GM23338 (cell line): ENCODE measurements at regions not wholly inside any gene's neighbourhood (a gene's known extent, or its start where the extent isn't known, plus 50 kb on each side); places are given as distances from the start of the nearest gene placed in this dataset.
A peak's percentile ranks its signal among the peaks of the same experiment; 100 is the strongest.
"Not testable (repeated sequence)": the region's sequence is repeated elsewhere in the genome, so short reads cannot be mapped to it uniquely, and the experiment has no call there.

Source experiments
- ATAC-seq: fragments of 200-7000 bp; cut with Tn5 transposase; 3 replicates; pipeline ENCODE4 v1.9.1; 2020
- DNase-seq: peaks from one replicate; pipeline ENCODE4 v3.0.0-alpha.2; 2015; ENCODE audit warnings: low spot score
- H2AFZ ChIP-seq: fragments of 200-600 bp; sonication (generic); 2 replicates; pipeline ENCODE4 v1.8.0; 2016; ENCODE audit warnings: antibody characterized with exemption, mild to moderate bottlenecking, moderate library complexity
- H3F3A ChIP-seq: fragments of 200-600 bp; sonication (generic); replicated peaks from 2 replicates; pipeline ENCODE4 v1.8.0; 2017; ENCODE audit warnings: antibody characterized with exemption, mixed run types, low read depth
- H3K27ac ChIP-seq: fragments of 200-600 bp; sonication (generic); 2 replicates; pipeline ENCODE4 v1.6.1; 2016; ENCODE audit warnings: low read depth
- H3K27me3 ChIP-seq: fragments of 200-600 bp; sonication (generic); 2 replicates; pipeline ENCODE4 v1.8.0; 2016; ENCODE audit warnings: mild to moderate bottlenecking, mixed run types, moderate library complexity; ENCODE audit not compliant: insufficient read depth
- H3K36me3 ChIP-seq: fragments of 200-600 bp; sonication (generic); 2 replicates; pipeline ENCODE4 v1.8.0; 2016; ENCODE audit warnings: mild to moderate bottlenecking; ENCODE audit not compliant: insufficient read depth
- H3K4me1 ChIP-seq: fragments of 200-600 bp; sonication (generic); 2 replicates; pipeline ENCODE4 v1.8.0; 2016; ENCODE audit warnings: mild to moderate bottlenecking, moderate library complexity; ENCODE audit not compliant: insufficient read depth
- H3K4me2 ChIP-seq: fragments of 200-600 bp; sonication (generic); 2 replicates; pipeline ENCODE4 v1.7.1; 2017; ENCODE audit warnings: mixed run types
- H3K4me3 ChIP-seq: fragments of 200-600 bp; sonication (generic); 2 replicates; pipeline ENCODE4 v1.6.1; 2016; ENCODE audit warnings: mixed run types
- H3K79me2 ChIP-seq: fragments of 200-600 bp; sonication (generic); replicated peaks from 2 replicates; pipeline ENCODE4 v1.8.0; 2017; ENCODE audit warnings: mild to moderate bottlenecking; ENCODE audit not compliant: insufficient read depth
- H3K9me2 ChIP-seq: fragments of 200-600 bp; sonication (generic); 2 replicates; pipeline ENCODE4 v1.8.0; 2017; ENCODE audit not compliant: insufficient read depth
- H4K20me1 ChIP-seq: fragments of 200-600 bp; sonication (generic); replicated peaks from 2 replicates; pipeline ENCODE4 v1.8.0; 2017; ENCODE audit warnings: mild to moderate bottlenecking; ENCODE audit not compliant: insufficient read depth
- H3K27ac Mint-ChIP-seq: 2 replicates; pipeline ENCODE4 v1.8.0; 2020; ENCODE audit warnings: inconsistent platforms, mild to moderate bottlenecking, moderate library complexity, mixed read lengths
- H3K27me3 Mint-ChIP-seq: 3 replicates; pipeline ENCODE4 v1.8.0; 2022; ENCODE audit warnings: low read depth, mild to moderate bottlenecking, moderate library complexity, mixed read lengths, inconsistent platforms; ENCODE audit not compliant: insufficient read depth, poor library complexity
- H3K36me3 Mint-ChIP-seq: 3 replicates; pipeline ENCODE4 v1.8.0; 2021; ENCODE audit warnings: low read depth, mild to moderate bottlenecking, inconsistent platforms, moderate library complexity, mixed read lengths
- H3K4me1 Mint-ChIP-seq: 3 replicates; pipeline ENCODE4 v1.8.0; 2020; ENCODE audit warnings: mild to moderate bottlenecking, inconsistent platforms, mixed read lengths
- H3K4me3 Mint-ChIP-seq: 3 replicates; pipeline ENCODE4 v1.8.0; 2021; ENCODE audit warnings: moderate library complexity, mild to moderate bottlenecking, inconsistent platforms, mixed read lengths
- H3K9me3 Mint-ChIP-seq: 3 replicates; pipeline ENCODE4 v1.8.0; 2020; ENCODE audit warnings: moderate library complexity, mild to moderate bottlenecking, inconsistent platforms, mixed read lengths
- CREB1 ChIP-seq: fragments of 250-450 bp; sonication (Bioruptor Pico); IDR thresholded peaks from 2 replicates; pipeline ENCODE4 v1.5.0; 2020; ENCODE audit warnings: low read depth, mild to moderate bottlenecking, moderate library complexity
- EZH2phosphoT487 ChIP-seq: fragments of 200-600 bp; sonication (generic); IDR thresholded peaks from one replicate; pipeline ENCODE4 v1.8.1; 2018; ENCODE audit warnings: antibody characterized with exemption; ENCODE audit not compliant: unreplicated experiment
- ZNF331 ChIP-seq: fragments of 250-450 bp; sonication (Bioruptor Pico); IDR thresholded peaks from 2 replicates; pipeline ENCODE4 v1.5.0; 2020; ENCODE audit warnings: low read depth, mild to moderate bottlenecking, moderate library complexity
- TF ChIP-seq, protein P1 (sequence below): fragments of 250-450 bp; sonication (Bioruptor Pico); IDR thresholded peaks from 2 replicates; pipeline ENCODE4 v1.5.0; 2020; ENCODE audit warnings: mild to moderate bottlenecking, moderate library complexity
- TF ChIP-seq, protein P2 (sequence below), 2 experiments: fragments of 200-600 bp in 1 of 2; sonication (generic) in 1 of 2; conservative IDR thresholded peaks; 2 replicates each; pipeline versions ENCODE4 v1.5.1 to v1.6.1; 2016 to 2017; ENCODE audit warnings: antibody characterized with exemption in 2 of 2, low read depth in 2 of 2, mild to moderate bottlenecking in 2 of 2, moderate library complexity in 1 of 2

DNA sequence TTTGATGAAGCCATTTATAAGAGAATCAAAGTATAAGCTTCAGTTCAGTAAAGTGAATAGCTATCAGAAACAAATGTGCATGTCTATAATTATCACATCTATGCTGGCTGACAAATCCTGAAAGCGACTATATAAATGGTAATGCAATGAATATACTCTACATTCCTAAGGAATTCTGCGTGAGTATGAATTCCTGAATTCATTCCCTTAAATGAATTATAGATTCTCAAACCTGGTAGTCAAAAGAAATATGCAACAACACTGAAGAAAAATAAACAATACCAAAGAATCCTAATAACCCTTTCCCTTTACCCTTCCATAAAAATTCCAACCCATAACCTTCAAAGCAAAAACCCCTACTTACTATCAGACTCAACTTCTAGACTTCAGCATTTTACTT is 416.6 kb upstream of the PMFBP1 start (continued):
- TF ChIP-seq, protein P1, sequence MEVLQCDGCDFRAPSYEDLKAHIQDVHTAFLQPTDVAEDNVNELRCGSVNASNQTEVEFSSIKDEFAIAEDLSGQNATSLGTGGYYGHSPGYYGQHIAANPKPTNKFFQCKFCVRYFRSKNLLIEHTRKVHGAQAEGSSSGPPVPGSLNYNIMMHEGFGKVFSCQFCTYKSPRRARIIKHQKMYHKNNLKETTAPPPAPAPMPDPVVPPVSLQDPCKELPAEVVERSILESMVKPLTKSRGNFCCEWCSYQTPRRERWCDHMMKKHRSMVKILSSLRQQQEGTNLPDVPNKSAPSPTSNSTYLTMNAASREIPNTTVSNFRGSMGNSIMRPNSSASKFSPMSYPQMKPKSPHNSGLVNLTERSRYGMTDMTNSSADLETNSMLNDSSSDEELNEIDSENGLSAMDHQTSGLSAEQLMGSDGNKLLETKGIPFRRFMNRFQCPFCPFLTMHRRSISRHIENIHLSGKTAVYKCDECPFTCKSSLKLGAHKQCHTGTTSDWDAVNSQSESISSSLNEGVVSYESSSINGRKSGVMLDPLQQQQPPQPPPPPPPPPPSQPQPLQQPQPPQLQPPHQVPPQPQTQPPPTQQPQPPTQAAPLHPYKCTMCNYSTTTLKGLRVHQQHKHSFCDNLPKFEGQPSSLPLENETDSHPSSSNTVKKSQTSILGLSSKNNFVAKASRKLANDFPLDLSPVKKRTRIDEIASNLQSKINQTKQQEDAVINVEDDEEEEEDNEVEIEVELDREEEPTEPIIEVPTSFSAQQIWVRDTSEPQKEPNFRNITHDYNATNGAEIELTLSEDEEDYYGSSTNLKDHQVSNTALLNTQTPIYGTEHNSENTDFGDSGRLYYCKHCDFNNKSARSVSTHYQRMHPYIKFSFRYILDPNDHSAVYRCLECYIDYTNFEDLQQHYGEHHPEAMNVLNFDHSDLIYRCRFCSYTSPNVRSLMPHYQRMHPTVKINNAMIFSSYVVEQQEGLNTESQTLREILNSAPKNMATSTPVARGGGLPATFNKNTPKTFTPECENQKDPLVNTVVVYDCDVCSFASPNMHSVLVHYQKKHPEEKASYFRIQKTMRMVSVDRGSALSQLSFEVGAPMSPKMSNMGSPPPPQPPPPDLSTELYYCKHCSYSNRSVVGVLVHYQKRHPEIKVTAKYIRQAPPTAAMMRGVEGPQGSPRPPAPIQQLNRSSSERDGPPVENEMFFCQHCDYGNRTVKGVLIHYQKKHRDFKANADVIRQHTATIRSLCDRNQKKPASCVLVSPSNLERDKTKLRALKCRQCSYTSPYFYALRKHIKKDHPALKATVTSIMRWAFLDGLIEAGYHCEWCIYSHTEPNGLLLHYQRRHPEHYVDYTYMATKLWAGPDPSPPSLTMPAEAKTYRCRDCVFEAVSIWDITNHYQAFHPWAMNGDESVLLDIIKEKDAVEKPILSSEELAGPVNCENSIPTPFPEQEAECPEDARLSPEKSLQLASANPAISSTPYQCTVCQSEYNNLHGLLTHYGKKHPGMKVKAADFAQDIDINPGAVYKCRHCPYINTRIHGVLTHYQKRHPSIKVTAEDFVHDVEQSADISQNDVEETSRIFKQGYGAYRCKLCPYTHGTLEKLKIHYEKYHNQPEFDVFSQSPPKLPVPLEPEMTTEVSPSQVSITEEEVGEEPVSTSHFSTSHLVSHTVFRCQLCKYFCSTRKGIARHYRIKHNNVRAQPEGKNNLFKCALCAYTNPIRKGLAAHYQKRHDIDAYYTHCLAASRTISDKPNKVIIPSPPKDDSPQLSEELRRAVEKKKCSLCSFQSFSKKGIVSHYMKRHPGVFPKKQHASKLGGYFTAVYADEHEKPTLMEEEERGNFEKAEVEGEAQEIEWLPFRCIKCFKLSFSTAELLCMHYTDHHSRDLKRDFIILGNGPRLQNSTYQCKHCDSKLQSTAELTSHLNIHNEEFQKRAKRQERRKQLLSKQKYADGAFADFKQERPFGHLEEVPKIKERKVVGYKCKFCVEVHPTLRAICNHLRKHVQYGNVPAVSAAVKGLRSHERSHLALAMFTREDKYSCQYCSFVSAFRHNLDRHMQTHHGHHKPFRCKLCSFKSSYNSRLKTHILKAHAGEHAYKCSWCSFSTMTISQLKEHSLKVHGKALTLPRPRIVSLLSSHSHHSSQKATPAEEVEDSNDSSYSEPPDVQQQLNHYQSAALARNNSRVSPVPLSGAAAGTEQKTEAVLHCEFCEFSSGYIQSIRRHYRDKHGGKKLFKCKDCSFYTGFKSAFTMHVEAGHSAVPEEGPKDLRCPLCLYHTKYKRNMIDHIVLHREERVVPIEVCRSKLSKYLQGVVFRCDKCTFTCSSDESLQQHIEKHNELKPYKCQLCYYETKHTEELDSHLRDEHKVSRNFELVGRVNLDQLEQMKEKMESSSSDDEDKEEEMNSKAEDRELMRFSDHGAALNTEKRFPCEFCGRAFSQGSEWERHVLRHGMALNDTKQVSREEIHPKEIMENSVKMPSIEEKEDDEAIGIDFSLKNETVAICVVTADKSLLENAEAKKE (CRISPR knock-in tag): no peak
- no peak for TF ChIP-seq EZH2phosphoT487
- TF ChIP-seq ZNF331 (CRISPR knock-in tag): no peak
- no peak for TF ChIP-seq CREB1 (CRISPR knock-in tag)
- TF ChIP-seq, protein P2, sequence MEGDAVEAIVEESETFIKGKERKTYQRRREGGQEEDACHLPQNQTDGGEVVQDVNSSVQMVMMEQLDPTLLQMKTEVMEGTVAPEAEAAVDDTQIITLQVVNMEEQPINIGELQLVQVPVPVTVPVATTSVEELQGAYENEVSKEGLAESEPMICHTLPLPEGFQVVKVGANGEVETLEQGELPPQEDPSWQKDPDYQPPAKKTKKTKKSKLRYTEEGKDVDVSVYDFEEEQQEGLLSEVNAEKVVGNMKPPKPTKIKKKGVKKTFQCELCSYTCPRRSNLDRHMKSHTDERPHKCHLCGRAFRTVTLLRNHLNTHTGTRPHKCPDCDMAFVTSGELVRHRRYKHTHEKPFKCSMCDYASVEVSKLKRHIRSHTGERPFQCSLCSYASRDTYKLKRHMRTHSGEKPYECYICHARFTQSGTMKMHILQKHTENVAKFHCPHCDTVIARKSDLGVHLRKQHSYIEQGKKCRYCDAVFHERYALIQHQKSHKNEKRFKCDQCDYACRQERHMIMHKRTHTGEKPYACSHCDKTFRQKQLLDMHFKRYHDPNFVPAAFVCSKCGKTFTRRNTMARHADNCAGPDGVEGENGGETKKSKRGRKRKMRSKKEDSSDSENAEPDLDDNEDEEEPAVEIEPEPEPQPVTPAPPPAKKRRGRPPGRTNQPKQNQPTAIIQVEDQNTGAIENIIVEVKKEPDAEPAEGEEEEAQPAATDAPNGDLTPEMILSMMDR (conservative IDR thresholded peaks at IDR 0.05; ENCODE audit: low read depth in 2 of 2): no peak

DNA sequence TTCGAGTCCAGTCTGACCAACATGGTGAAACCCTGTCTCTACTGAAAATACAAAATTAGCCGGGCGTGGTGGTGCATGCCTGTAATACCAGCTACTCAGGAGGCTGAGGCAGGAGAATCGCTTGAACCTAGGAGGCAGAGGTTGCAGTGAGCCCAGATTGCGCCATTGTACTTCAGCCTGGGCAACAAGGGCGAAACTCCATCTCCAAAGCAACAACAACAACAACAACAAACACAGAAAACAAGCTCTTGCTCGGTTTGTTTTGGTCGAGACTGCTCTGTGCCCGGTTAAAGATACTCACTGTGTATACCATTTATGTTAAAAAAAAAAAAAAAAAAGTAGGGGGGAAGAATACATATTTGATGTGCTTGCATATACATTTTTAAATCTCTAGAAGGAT is 406.1 kb upstream of the PMFBP1 start:
- H3K4me1 Mint-ChIP-seq, H3F3A ChIP-seq, H3K4me1 ChIP-seq, ATAC-seq, H3K27ac ChIP-seq, H2AFZ ChIP-seq, H3K4me2 ChIP-seq, H3K36me3 ChIP-seq, H3K27me3 Mint-ChIP-seq, H3K4me3 Mint-ChIP-seq, H3K27me3 ChIP-seq, H4K20me1 ChIP-seq, H3K9me2 ChIP-seq, H3K4me3 ChIP-seq, H3K27ac Mint-ChIP-seq, H3K79me2 ChIP-seq: not testable (repeated sequence)
- H3K9me3 Mint-ChIP-seq: peaks cover 21% of the 10 kb centered on the region
- DNase-seq: peak; percentile 4
- peaks cover 26% of the 10 kb centered on the region for H3K36me3 Mint-ChIP-seq
